MM.1S (cell line): ENCODE measurements at regions not wholly inside any gene's neighbourhood (a gene's known extent, or its start where the extent isn't known, plus 50 kb on each side); places are given as distances from the start of the nearest gene placed in this dataset.

Source experiments
- DNase-seq: peaks from one replicate; pipeline ENCODE4 v3.0.0-alpha.2; 2015
- H2AFZ ChIP-seq: fragments of 300-600 bp; sonication (generic); 2 replicates; pipeline ENCODE4 v1.6.0; 2016; ENCODE audit warnings: antibody characterized with exemption, low read length
- H3F3A ChIP-seq: fragments of 300-600 bp; sonication (generic); 2 replicates; pipeline ENCODE4 v1.6.1; 2016; ENCODE audit warnings: mild to moderate bottlenecking, antibody characterized with exemption, low read length, moderate library complexity, mixed read lengths; ENCODE audit not compliant: insufficient read depth
- H3K27ac ChIP-seq: fragments of 300-600 bp; sonication (generic); 2 replicates; pipeline ENCODE4 v1.5.1; 2016; ENCODE audit warnings: mild to moderate bottlenecking, low read length
- H3K27me3 ChIP-seq: fragments of 300-600 bp; sonication (generic); replicated peaks from 2 replicates; pipeline ENCODE4 v1.6.0; 2016; ENCODE audit warnings: low read length; ENCODE audit not compliant: insufficient read depth
- H3K36me3 ChIP-seq: fragments of 300-600 bp; sonication (generic); replicated peaks from 2 replicates; pipeline ENCODE4 v1.6.1; 2016; ENCODE audit warnings: mild to moderate bottlenecking, low read length, mixed read lengths; ENCODE audit not compliant: insufficient read depth
- H3K4me1 ChIP-seq: fragments of 300-600 bp; sonication (generic); 2 replicates; pipeline ENCODE4 v1.6.1; 2016; ENCODE audit warnings: low read length, mixed read lengths
- H3K4me2 ChIP-seq: fragments of 300-600 bp; sonication (generic); 2 replicates; pipeline ENCODE4 v1.6.0; 2016; ENCODE audit warnings: low read depth, low read length
- H3K4me3 ChIP-seq: fragments of 300-600 bp; sonication (generic); 2 replicates; pipeline ENCODE4 v1.5.1; 2016; ENCODE audit warnings: low read length, mixed read lengths
- H3K79me2 ChIP-seq: fragments of 300-600 bp; sonication (generic); 2 replicates; pipeline ENCODE4 v1.6.1; 2016; ENCODE audit warnings: mixed run types, low read length, mixed read lengths
- H3K9ac ChIP-seq: fragments of 300-600 bp; sonication (generic); 2 replicates; pipeline ENCODE4 v1.6.1; 2016; ENCODE audit warnings: low read length, mixed read lengths
- H3K9me2 ChIP-seq: fragments of 300-600 bp; sonication (generic); replicated peaks from 2 replicates; pipeline ENCODE4 v1.6.1; 2016; ENCODE audit warnings: mild to moderate bottlenecking, low read length, mixed read lengths; ENCODE audit not compliant: insufficient read depth
- H3K9me3 ChIP-seq: fragments of 300-600 bp; sonication (generic); replicated peaks from 2 replicates; pipeline ENCODE4 v1.6.1; 2016; ENCODE audit warnings: mild to moderate bottlenecking, low read length, mixed read lengths; ENCODE audit not compliant: insufficient read depth
- H4K20me1 ChIP-seq: fragments of 300-600 bp; sonication (generic); 2 replicates; pipeline ENCODE4 v1.6.1; 2016; ENCODE audit warnings: mild to moderate bottlenecking, low read length, moderate library complexity, mixed read lengths; ENCODE audit not compliant: insufficient read depth
- CTCF ChIP-seq: fragments of 300-600 bp; sonication (generic); IDR thresholded peaks from 2 replicates; pipeline ENCODE4 v1.5.1; 2016; ENCODE audit warnings: antibody characterized with exemption, low read length, mixed read lengths
- EZH2 ChIP-seq: fragments of 300-600 bp; sonication (generic); optimal IDR thresholded peaks from 2 replicates; pipeline ENCODE3; 2017; ENCODE audit warnings: low read depth, mild to moderate bottlenecking, antibody characterized with exemption, low read length, mixed read lengths
- EZH2phosphoT487 ChIP-seq: fragments of 300-600 bp; sonication (generic); IDR thresholded peaks from 2 replicates; pipeline ENCODE4 v1.6.1; 2018; ENCODE audit warnings: antibody characterized with exemption, low read length

GRCh38 chr3:180092889-180093288 lies 56.2 kb upstream of the PEX5L start:
- no peak for TF ChIP-seq EZH2
- no peak overlapping the region for H3K4me3 ChIP-seq
- no peaks in the 10 kb centered on the region for H3K9me2 ChIP-seq
- no peaks in the 10 kb centered on the region for H4K20me1 ChIP-seq
- no peaks in the 10 kb centered on the region for H3K36me3 ChIP-seq
- no peaks in the 10 kb centered on the region for H3K27me3 ChIP-seq
- no peak overlapping the region for H2AFZ ChIP-seq
- DNase-seq: no peak
- H3K4me2 ChIP-seq: no peak overlapping the region
- no peaks in the 10 kb centered on the region for H3K79me2 ChIP-seq
- H3K9ac ChIP-seq: no peak overlapping the region
- H3F3A ChIP-seq: no peaks in the 10 kb centered on the region
- no peaks in the 10 kb centered on the region for H3K4me1 ChIP-seq
- no peak overlapping the region for H3K27ac ChIP-seq
- H3K9me3 ChIP-seq: no peaks in the 10 kb centered on the region

DNA sequence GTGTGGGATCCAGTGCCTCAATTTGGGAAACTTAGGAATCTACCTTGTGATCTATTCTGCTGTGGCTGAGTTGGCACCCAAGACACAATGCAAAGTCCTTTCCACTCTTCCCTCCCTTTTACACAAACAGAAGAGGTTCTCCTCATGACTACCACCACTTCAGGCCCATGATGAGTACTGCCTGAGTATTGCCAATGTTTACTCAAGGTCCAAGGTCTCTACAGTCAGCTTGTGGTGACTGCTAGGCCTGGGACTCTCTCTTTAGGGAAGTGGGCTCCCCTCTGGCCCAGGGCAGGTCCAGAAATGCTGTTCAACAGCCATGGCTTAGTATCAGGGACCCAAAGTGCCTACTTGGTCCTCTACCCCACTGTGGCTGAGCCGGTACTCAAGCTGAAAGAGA lies 56.8 kb upstream of the PEX5L start:
- no peak overlapping the region for H3K4me3 ChIP-seq
- no peak overlapping the region for H2AFZ ChIP-seq
- no peak overlapping the region for H3K9ac ChIP-seq
- no peaks in the 10 kb centered on the region for H3F3A ChIP-seq
- DNase-seq: no peak
- H4K20me1 ChIP-seq: no peaks in the 10 kb centered on the region
- no peak for TF ChIP-seq EZH2phosphoT487
- TF ChIP-seq EZH2: no peak
- TF ChIP-seq CTCF: no peak
- H3K27ac ChIP-seq: no peak overlapping the region
- H3K4me2 ChIP-seq: no peak overlapping the region
- no peaks in the 10 kb centered on the region for H3K27me3 ChIP-seq
- H3K9me3 ChIP-seq: no peaks in the 10 kb centered on the region
- no peaks in the 10 kb centered on the region for H3K79me2 ChIP-seq
- H3K9me2 ChIP-seq: no peaks in the 10 kb centered on the region
- no peaks in the 10 kb centered on the region for H3K4me1 ChIP-seq
- no peaks in the 10 kb centered on the region for H3K36me3 ChIP-seq

DNA sequence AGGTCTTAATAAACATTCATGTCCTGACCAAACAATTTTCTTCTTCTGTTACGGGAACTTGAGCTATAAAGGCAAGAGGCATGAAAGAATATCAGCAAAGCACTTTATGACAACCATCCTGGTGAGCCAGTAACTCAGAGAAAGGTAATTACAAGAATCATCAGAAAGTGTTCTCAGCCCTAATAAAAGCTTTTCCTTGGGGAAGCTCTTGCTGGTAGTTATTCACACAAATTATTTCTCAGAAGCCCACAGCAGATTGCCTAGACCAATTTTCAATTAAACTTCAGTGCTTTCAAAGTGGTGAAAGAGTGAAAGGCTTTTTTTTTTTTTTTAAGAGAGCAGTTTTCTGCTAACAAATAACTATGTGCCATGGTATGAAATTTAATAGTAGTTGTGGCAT lies 60.9 kb upstream of the PEX5L start:
- H3K27me3 ChIP-seq: no peaks in the 10 kb centered on the region
- H3K79me2 ChIP-seq: no peaks in the 10 kb centered on the region
- DNase-seq: no peak

More for the DNA sequence above, 60.9 kb upstream of the PEX5L start:
- Histone ChIP-seq H3K4me1 (no peaks in the 10 kb centered on the region), H2AFZ (no peak overlapping the region), H3K9me3 (no peaks in the 10 kb centered on the region), H4K20me1 (no peaks in the 10 kb centered on the region), H3F3A (no peaks in the 10 kb centered on the region), H3K4me2 (no peak overlapping the region), H3K9me2 (no peaks in the 10 kb centered on the region; the same call in 1 of the 2 replicates), H3K4me3 (no peak overlapping the region), H3K36me3 (no peaks in the 10 kb centered on the region), H3K27ac (no peak overlapping the region), H3K9ac (no peak overlapping the region)
- no peak for TF ChIP-seq EZH2
- TF ChIP-seq CTCF: no peak
- TF ChIP-seq EZH2phosphoT487: no peak
